ENCODE measurements at regions not wholly inside any gene's neighbourhood (a gene's known extent, or its start where the extent isn't known, plus 50 kb on each side); places are given as distances from the start of the nearest gene placed in this dataset.

DNA sequence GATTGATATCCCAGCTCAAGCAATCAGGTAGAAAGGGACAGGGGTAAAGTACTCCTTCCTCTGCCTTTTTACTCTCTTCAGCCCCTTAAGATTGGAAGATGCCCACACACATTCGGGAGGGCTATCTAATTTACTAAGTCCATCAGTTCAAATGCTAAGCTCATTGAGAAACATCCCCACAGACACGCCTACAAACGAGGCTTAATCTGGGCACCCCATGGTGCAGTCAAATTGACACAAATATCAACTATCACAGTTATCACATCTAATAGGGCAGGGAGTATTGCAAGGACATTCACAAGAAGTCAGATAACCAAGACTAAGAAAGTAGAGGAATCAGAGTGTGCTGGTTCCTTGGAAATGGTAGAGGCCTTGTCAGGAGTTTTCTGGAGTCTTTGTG lies 437.8 kb upstream of the AZI2 start:
- TF ChIP-seq, protein P1, sequence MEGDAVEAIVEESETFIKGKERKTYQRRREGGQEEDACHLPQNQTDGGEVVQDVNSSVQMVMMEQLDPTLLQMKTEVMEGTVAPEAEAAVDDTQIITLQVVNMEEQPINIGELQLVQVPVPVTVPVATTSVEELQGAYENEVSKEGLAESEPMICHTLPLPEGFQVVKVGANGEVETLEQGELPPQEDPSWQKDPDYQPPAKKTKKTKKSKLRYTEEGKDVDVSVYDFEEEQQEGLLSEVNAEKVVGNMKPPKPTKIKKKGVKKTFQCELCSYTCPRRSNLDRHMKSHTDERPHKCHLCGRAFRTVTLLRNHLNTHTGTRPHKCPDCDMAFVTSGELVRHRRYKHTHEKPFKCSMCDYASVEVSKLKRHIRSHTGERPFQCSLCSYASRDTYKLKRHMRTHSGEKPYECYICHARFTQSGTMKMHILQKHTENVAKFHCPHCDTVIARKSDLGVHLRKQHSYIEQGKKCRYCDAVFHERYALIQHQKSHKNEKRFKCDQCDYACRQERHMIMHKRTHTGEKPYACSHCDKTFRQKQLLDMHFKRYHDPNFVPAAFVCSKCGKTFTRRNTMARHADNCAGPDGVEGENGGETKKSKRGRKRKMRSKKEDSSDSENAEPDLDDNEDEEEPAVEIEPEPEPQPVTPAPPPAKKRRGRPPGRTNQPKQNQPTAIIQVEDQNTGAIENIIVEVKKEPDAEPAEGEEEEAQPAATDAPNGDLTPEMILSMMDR (IDR thresholded peaks at IDR 0.05 in 2 of 3, conservative IDR thresholded peaks at IDR 0.05 in 1 of 3; ENCODE audit: borderline replicate concordance in 1 of 3, insufficient read depth in 1 of 3, low read depth in 2 of 3, low read length in 2 of 3): no peak
- no peak for TF ChIP-seq RAD21 (IDR thresholded peaks at IDR 0.05; ENCODE audit: low read depth)
- TF ChIP-seq REST (IDR thresholded peaks at IDR 0.05; ENCODE audit: low read depth): no peak
- no peak for TF ChIP-seq CEBPB (IDR thresholded peaks at IDR 0.05; ENCODE audit: low read depth)
- no peak for TF ChIP-seq ZFX (IDR thresholded peaks at IDR 0.05)
- no peak for TF ChIP-seq POLR2A (IDR thresholded peaks at IDR 0.05; ENCODE audit: borderline replicate concordance, extremely low read depth, insufficient read depth, insufficient read length)
- no peak for TF ChIP-seq POLR2AphosphoS5 (IDR thresholded peaks at IDR 0.05; ENCODE audit: low read depth, low read length)

All from HCT116 (cell line).